Eye (tissue), 1 donor: ENCODE measurements at regions not wholly inside any gene's neighbourhood (a gene's known extent, or its start where the extent isn't known, plus 50 kb on each side); places are given as distances from the start of the nearest gene placed in this dataset.
"Not testable (repeated sequence)": the region's sequence is repeated elsewhere in the genome, so short reads cannot be mapped to it uniquely, and the experiment has no call there.

Experiments
- DNase-seq: peaks from one replicate; pipeline ENCODE4 v3.0.0-alpha.2; 2015

- not testable (repeated sequence) for DNase-seq
Observed at GRCh38 chr3:27552708-27553107, 68.5 kb upstream of the SLC4A7 start.

- DNase-seq, result not testable (repeated sequence)
Observed at GRCh38 chr3:27551413-27551812, 67.2 kb upstream of the SLC4A7 start.

DNA sequence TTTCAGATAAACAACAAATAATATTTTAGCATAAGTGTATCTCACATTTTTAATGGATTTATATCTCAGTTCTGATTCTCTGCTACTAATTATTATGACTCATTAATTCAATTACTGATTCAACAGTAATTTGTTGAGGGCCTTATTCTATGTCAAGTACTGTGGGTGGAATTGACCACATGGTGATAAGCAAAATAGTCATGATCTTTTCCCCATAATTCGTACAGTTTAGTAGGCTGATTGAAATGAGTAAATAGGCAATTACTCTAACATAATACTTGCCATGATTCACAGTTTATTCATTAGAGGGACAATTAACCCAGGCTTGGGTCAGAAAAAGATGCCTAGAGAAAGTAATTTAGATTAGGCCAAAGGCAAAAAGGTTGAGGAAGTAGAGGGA is 60.9 kb upstream of the SLC4A7 start:
- no peak for DNase-seq

GRCh38 chr3:27544372-27544865 is 60.2 kb upstream of the SLC4A7 start:
- DNase-seq, result peak; percentile 23

DNA sequence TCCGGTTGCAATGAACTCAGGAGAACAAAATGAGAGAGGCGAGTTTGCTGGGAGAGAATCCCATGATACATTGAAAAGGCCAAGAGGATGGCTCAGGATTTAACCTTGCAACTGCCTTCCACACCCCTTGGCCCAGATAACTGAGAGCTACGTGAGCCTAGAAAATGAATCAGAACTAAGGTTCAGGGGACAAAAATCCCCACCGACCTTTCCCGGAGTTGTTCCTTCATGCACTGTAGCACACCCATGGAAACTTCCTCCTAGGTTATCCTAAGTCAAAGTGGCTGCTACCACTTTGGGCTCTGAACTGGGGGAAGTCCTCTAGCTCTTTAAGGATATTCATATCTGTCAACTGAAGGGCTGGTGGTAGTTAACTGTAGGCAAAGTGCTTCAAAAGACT is 58.3 kb upstream of the SLC4A7 start:
- no peak for DNase-seq

- no peak for DNase-seq
Observed at GRCh38 chr3:27540231-27540630, 56.0 kb upstream of the SLC4A7 start.

DNA sequence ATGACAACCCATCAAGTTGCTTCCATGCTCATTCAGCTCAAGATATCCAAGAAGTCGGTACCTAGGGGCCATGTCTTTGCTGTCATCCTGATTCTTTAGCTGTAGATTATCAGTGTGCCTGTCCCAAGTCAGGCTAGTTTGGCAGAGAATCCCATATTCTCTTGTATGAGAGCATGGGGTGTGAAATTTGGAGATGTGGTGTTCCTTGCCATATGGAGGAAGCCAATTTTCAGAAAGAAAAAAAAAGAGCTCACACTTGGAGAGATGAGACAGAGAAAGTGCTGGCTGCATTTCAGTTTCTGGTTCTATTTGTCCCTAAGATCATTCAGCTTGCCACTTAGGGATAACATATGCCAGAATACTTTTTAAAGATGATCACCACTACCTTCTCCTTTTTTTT is 52.3 kb upstream of the SLC4A7 start:
- DNase-seq, result no peak

GRCh38 chr3:27535809-27536392 is 51.7 kb upstream of the SLC4A7 start:
- DNase-seq, result no peak

GRCh38 chr3:27533718-27534573 is 49.8 kb upstream of the SLC4A7 start:
- DNase-seq, result peak; percentile 54
